Gastroesophageal sphincter (tissue), 4 donors: ENCODE measurements at regions not wholly inside any gene's neighbourhood (a gene's known extent, or its start where the extent isn't known, plus 50 kb on each side); places are given as distances from the start of the nearest gene placed in this dataset.

Source experiments
- ATAC-seq: fragments of 150-250 bp; one replicate; pipeline ENCODE4 v1.9.1; 2016; ENCODE audit warnings: mild to moderate bottlenecking, moderate library complexity
- H3K27ac ChIP-seq, 4 donors: fragments of 200-600 bp; sonication (generic) in 3 of 4; 1 replicate in 3 of 4; 2 replicates in 1 of 4; pipeline ENCODE4 v1.5.1; 2016 to 2019
- H3K27me3 ChIP-seq: fragments of 200-600 bp; sonication (generic); one replicate; pipeline ENCODE4 v1.5.1; 2019
- H3K36me3 ChIP-seq, 2 donors: fragments of 200-600 bp; sonication (generic); one replicate each; pipeline ENCODE4 v1.5.1; 2019; ENCODE audit warnings: control low read depth in 1 of 2
- H3K4me1 ChIP-seq, 3 donors: fragments of 200-600 bp; sonication (generic); 1 replicate in 2 of 3; 2 replicates in 1 of 3; pipeline ENCODE4 v1.5.1; 2016 to 2019; ENCODE audit warnings: control low read depth in 2 of 3
- H3K4me3 ChIP-seq, 2 donors: fragments of 200-600 bp; sonication (generic); one replicate each; pipeline ENCODE4 v1.5.1; 2019; ENCODE audit warnings: mild to moderate bottlenecking in 1 of 2, moderate library complexity in 1 of 2
- H3K9me3 ChIP-seq, 3 donors: fragments of 200-600 bp; sonication (generic); one replicate each; pipeline ENCODE4 v1.5.1; 2017 to 2019; ENCODE audit warnings: control low read depth in 2 of 3
- EP300 ChIP-seq: sonication (generic); formaldehyde crosslinking; IDR thresholded peaks from one replicate; pipeline ENCODE4 v1.6.1; 2017; ENCODE audit warnings: antibody characterized with exemption, mild to moderate bottlenecking
- POLR2A ChIP-seq, 2 donors: fragments of 450-650 bp; IDR thresholded peaks; one replicate each; pipeline ENCODE4 v1.6.1; 2017; ENCODE audit warnings: antibody characterized with exemption in 2 of 2, mild to moderate bottlenecking in 2 of 2, moderate library complexity in 1 of 2
- POLR2AphosphoS5 ChIP-seq: sonication (generic); formaldehyde crosslinking; IDR thresholded peaks from one replicate; pipeline ENCODE4 v1.6.1; 2017; ENCODE audit warnings: antibody characterized with exemption
- WGBS, 2 donors: methylation state at CpG; one replicate each; pipeline ENCODE4 v1.1.5; 2018; ENCODE audit warnings: low coverage in 1 of 2; 5-methylcytosine and 5-hydroxymethylcytosine counted together
- TF ChIP-seq, protein P1 (sequence below), 4 experiments: fragments of 200-600 bp in 2 of 4; fragments of 450-650 bp in 2 of 4; sonication (generic) in 1 of 4; IDR thresholded peaks; one replicate each; pipeline ENCODE4 v1.5.1; 2017 to 2019; ENCODE audit warnings: antibody characterized with exemption in 4 of 4, mild to moderate bottlenecking in 2 of 4, moderate library complexity in 2 of 4

DNA sequence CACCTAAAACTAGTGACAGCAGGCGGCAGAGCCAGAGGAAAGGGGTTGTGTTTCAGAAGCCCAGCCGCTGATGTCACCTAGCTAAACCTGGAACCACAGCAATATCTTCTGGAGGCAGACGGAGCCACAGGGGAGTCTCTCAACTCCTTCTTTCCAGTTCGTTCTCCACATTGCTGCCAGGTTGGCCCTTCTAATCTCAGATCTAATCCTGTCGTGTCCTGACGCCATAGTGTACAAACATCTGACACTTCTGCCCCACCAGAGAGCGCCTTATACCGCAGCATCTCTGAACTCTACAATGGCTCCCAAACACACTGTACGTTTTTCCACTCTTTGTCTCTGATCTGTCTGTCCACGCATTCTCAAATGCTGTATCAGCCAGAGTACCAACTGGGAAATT lies 240.0 kb downstream of the SMARCA2 start:
- whole genome bisulfite sequencing, 2 donors: 76 to 81% methylated on average over 6 of the region's 10 CpGs
- no peaks in the 10 kb centered on the region for H3K36me3 ChIP-seq
- H3K27me3 ChIP-seq: no peaks in the 10 kb centered on the region
- H3K27ac ChIP-seq: no peak overlapping the region
- H3K4me3 ChIP-seq: no peak overlapping the region
- H3K9me3 ChIP-seq: no peaks in the 10 kb centered on the region
- no peak for TF ChIP-seq POLR2AphosphoS5
- TF ChIP-seq, protein P1, sequence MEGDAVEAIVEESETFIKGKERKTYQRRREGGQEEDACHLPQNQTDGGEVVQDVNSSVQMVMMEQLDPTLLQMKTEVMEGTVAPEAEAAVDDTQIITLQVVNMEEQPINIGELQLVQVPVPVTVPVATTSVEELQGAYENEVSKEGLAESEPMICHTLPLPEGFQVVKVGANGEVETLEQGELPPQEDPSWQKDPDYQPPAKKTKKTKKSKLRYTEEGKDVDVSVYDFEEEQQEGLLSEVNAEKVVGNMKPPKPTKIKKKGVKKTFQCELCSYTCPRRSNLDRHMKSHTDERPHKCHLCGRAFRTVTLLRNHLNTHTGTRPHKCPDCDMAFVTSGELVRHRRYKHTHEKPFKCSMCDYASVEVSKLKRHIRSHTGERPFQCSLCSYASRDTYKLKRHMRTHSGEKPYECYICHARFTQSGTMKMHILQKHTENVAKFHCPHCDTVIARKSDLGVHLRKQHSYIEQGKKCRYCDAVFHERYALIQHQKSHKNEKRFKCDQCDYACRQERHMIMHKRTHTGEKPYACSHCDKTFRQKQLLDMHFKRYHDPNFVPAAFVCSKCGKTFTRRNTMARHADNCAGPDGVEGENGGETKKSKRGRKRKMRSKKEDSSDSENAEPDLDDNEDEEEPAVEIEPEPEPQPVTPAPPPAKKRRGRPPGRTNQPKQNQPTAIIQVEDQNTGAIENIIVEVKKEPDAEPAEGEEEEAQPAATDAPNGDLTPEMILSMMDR (IDR thresholded peaks at IDR 0.05): no peak
- TF ChIP-seq POLR2A (IDR thresholded peaks at IDR 0.05): no peak
- TF ChIP-seq EP300: no peak
- no peaks in the 10 kb centered on the region for H3K4me1 ChIP-seq
- ATAC-seq: no peak

DNA sequence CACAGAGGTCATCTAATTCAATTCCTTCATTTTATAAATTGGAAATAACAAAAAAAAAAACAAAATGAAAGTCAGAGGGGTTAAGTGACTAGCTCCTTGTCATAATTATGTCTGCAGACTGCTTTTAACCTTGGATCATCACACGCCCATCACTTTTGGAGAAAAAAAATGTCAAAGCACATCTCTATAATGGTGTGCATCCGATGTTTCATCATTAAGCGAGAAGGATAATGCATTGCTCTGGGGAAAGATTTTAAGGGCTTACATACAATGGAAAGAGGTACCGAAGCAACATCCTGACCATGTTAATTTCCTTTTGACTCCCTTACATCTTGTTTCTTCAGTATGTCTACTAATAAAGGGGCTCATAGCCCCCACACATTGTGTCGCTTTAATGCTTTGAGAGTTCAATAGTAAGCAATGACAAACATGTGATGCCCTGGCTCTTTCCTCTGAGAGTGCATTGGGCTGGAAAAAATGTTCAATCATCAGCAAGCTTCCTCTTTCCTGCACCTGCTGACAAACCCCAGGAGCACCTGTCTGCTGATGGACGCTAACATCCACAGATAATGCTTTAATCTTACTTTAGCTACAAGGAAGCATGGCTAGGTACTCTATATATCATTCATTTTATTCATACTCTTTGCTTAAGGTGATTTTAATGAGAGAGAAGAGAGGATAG lies 242.2 kb downstream of the SMARCA2 start:
- WGBS, 2 donors: 89 to 94% methylated on average over 6 of the region's 6 CpGs
- Histone ChIP-seq H3K27me3 (no peaks in the 10 kb centered on the region), H3K9me3 (no peaks in the 10 kb centered on the region), H3K36me3 (no peaks in the 10 kb centered on the region), H3K4me1 (peaks cover 0 to 15% (median 0%) of the 10 kb centered on the region in 3 donors), H3K27ac (no peak overlapping the region), H3K4me3 (no peak overlapping the region)
- no peak for ATAC-seq
- TF ChIP-seq EP300: no peak
- TF ChIP-seq, protein P1 (IDR thresholded peaks at IDR 0.05): no peak
- no peak for TF ChIP-seq POLR2A (IDR thresholded peaks at IDR 0.05)
- TF ChIP-seq POLR2AphosphoS5: no peak

DNA sequence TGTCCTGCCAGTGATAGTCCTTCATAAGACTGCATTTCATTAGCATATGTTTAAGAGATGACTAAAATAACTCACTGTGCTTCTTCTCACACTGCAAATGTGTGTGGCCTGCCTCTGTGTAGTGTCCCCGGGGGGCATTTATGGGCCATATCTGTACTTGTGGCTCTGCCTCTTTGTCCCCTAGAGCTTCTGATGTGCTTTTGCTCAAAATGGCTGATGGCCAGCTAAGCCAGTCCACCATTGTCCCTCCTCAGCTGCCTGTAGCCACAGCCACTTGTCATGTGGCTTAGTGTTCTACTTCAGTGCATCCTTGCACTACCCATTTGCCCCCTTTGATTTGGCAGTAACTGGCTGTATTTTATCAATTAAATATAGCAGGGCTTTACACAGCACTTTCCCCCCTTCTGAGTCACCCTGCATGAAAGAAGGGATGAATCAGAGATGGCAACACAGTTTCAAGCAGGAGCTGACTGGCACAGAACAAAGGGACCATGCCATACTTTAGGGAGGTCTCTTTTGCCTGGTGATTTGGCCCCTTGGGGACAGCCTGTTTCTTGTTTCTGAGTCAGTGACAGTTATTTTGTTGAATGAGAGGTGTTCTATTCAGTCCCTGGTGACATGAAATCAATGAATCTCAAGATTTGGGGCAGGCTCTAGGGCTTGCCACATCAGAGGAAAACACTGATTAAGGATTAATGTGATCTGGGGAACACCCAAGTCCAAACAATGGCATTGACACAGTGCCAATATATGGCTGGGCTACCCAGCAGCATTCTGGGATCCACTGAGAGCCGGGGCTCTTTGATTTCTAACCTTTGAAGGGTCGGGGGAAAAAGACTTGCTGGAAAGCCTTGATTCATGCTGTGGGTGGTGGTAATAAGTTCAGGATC lies 245.5 kb downstream of the SMARCA2 start:
- H3K36me3 ChIP-seq: no peaks in the 10 kb centered on the region
- no peak for ATAC-seq
- H3K4me3 ChIP-seq: no peak overlapping the region
- no peaks in the 10 kb centered on the region for H3K9me3 ChIP-seq
- H3K27ac ChIP-seq: no peak overlapping the region
- no peak for TF ChIP-seq EP300
- no peaks in the 10 kb centered on the region for H3K27me3 ChIP-seq
- 75 to 80% methylated on average over 1 to 2 of the region's 3 CpGs for WGBS, 2 donors
- H3K4me1 ChIP-seq: peaks cover 0 to 25% (median 3%) of the 10 kb centered on the region in 3 donors

DNA sequence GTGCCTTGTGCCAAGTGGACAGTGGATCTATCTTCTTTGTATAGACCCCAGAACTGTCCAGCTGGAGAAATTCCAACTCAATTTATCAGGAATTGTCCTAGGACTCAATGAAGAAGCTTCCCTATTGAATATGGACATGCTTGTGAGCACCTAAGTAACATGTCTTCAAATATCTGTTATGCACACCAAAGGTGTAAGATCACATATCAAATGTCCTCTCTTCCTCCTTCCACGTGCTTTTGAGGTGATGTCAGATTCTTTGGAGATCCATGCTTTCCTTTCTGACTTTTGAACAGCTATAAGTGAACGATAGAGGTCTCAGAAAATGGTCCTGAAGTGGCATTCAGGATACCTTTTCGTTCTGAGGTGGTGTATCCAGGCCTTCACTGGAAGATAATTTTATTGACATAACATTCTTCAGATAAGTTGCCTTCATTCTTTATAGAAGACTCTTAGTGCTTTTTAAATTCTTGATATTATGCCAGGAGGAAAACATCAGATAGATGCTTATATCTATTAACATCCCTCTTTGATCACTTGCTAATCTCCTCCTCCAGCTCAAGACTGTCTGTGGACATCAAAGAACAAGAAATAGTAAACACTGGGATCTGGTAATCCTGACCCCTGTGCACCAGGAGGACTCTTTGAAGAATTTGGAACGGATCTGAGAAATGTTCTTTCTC lies 246.4 kb downstream of the SMARCA2 start:
- no peaks in the 10 kb centered on the region for H3K27me3 ChIP-seq
- WGBS, 2 donors: 78% methylated on average over 3 to 4 of the region's 4 CpGs
- H3K4me3 ChIP-seq: no peak overlapping the region
- no peaks in the 10 kb centered on the region for H3K9me3 ChIP-seq
- peaks cover 0 to 27% (median 3%) of the 10 kb centered on the region in 3 donors for H3K4me1 ChIP-seq
- no peak overlapping the region for H3K27ac ChIP-seq
- H3K36me3 ChIP-seq: no peaks in the 10 kb centered on the region
- TF ChIP-seq POLR2A (IDR thresholded peaks at IDR 0.05) (no peak), POLR2AphosphoS5 (no peak), EP300 (no peak)
- TF ChIP-seq, protein P1 (IDR thresholded peaks at IDR 0.05): no peak
- ATAC-seq: no peak

DNA sequence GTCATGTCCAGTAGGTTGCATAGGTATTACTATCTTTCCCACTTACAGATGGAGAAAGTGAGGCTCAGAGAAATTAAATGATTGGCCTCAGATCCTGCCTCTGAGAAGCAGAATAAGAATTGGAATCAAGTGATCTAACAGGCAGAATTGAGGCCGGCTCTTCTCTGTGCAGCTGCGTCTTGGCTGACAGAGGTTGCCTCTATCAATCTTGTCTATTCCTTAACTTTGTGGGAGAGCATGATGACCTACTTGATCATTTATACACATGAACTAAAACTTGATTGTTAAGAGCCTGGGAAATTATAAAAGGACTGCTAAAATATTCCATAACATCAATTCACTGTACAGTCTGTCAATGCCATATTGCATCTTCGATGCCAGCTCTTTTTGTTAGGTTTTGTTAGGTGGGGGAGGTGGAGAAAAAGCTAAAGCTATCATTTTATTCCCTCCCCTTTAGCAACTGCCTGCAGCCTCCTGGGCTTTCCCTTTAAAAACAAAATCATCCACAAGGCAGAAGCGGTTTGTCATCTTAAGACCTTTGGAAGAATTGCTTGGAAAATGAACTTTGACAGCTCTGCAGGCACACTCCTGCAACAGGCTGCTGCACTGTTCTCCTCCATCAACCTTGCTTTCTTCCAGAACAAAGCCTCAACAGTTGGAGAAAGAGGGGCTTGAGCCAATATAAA lies 247.4 kb downstream of the SMARCA2 start:
- TF ChIP-seq, protein P1 (IDR thresholded peaks at IDR 0.05): no peak
- no peak overlapping the region for H3K27ac ChIP-seq
- 33 to 38% methylated on average over 3 to 4 of the region's 4 CpGs for WGBS, 2 donors
- H3K36me3 ChIP-seq: no peaks in the 10 kb centered on the region
- H3K27me3 ChIP-seq: no peaks in the 10 kb centered on the region
- no peak overlapping the region for H3K4me3 ChIP-seq
- peaks cover 0 to 36% (median 8%) of the 10 kb centered on the region in 3 donors for H3K4me1 ChIP-seq
- ATAC-seq: no peak
- no peaks in the 10 kb centered on the region for H3K9me3 ChIP-seq
